ENCODE measurements at regions not wholly inside any gene's neighbourhood (a gene's known extent, or its start where the extent isn't known, plus 50 kb on each side); places are given as distances from the start of the nearest gene placed in this dataset.

- H3K27ac Mint-ChIP-seq: no peak overlapping the region
- no peak overlapping the region for H3K4me3 Mint-ChIP-seq
- ATAC-seq: no peak
Measured at GRCh38 chr2:226080334-226080733, 680.8 kb downstream of the NYAP2 start.

GRCh38 chr2:226079671-226080181, 680.2 kb downstream of the NYAP2 start:
- ATAC-seq (no peak), DNase-seq (no peak)
- Mint-ChIP-seq H3K36me3 (ENCODE audit: low read depth) (no peaks in the 10 kb centered on the region), H3K27ac (no peak overlapping the region), H3K4me3 (no peak overlapping the region), H3K27me3 (peaks cover 4% of the 10 kb centered on the region), H3K4me1 (no peaks in the 10 kb centered on the region)
- no peaks in the 10 kb centered on the region for H3K9me3 ChIP-seq (ENCODE audit: control insufficient read depth, low read length, poor library complexity, severe bottlenecking)

More at GRCh38 chr2:226080334-226080733, 680.8 kb downstream of the NYAP2 start:
- H3K27me3 Mint-ChIP-seq: peaks cover 4% of the 10 kb centered on the region
- no peaks in the 10 kb centered on the region for H3K4me1 Mint-ChIP-seq
- no peak for DNase-seq
- H3K9me3 ChIP-seq (ENCODE audit: control insufficient read depth, low read length, poor library complexity, severe bottlenecking): no peaks in the 10 kb centered on the region
- H3K36me3 Mint-ChIP-seq (ENCODE audit: low read depth): no peaks in the 10 kb centered on the region

- DNase-seq (no peak), ATAC-seq (no peak)
- no peaks in the 10 kb centered on the region for H3K9me3 ChIP-seq (ENCODE audit: control insufficient read depth, low read length, poor library complexity, severe bottlenecking)
- H3K4me3 Mint-ChIP-seq: no peak overlapping the region
- no peaks in the 10 kb centered on the region for H3K4me1 Mint-ChIP-seq
- H3K27me3 Mint-ChIP-seq: peaks cover 4% of the 10 kb centered on the region
- H3K36me3 Mint-ChIP-seq (ENCODE audit: low read depth): no peaks in the 10 kb centered on the region
- H3K27ac Mint-ChIP-seq: no peak overlapping the region
Measured at GRCh38 chr2:226079196-226079595, 679.7 kb downstream of the NYAP2 start.

- no peaks in the 10 kb centered on the region for H3K36me3 Mint-ChIP-seq (ENCODE audit: low read depth)
- peaks cover 4% of the 10 kb centered on the region for H3K27me3 Mint-ChIP-seq
- H3K9me3 ChIP-seq (ENCODE audit: control insufficient read depth, low read length, poor library complexity, severe bottlenecking): no peaks in the 10 kb centered on the region
- no peaks in the 10 kb centered on the region for H3K4me1 Mint-ChIP-seq
- ATAC-seq: no peak
- no peak overlapping the region for H3K27ac Mint-ChIP-seq
- no peak for DNase-seq
- no peak overlapping the region for H3K4me3 Mint-ChIP-seq
Measured at GRCh38 chr2:226078666-226079065, 679.2 kb downstream of the NYAP2 start.

GRCh38 chr2:226077841-226078240, 678.3 kb downstream of the NYAP2 start:
- no peaks in the 10 kb centered on the region for H3K36me3 Mint-ChIP-seq (ENCODE audit: low read depth)
- H3K4me3 Mint-ChIP-seq: no peak overlapping the region
- no peaks in the 10 kb centered on the region for H3K9me3 ChIP-seq (ENCODE audit: control insufficient read depth, low read length, poor library complexity, severe bottlenecking)
- DNase-seq: no peak
- peaks cover 4% of the 10 kb centered on the region for H3K27me3 Mint-ChIP-seq
- no peaks in the 10 kb centered on the region for H3K4me1 Mint-ChIP-seq
- ATAC-seq: no peak
- no peak overlapping the region for H3K27ac Mint-ChIP-seq

GRCh38 chr2:226077031-226077430, 677.5 kb downstream of the NYAP2 start:
- H3K4me1 Mint-ChIP-seq: no peaks in the 10 kb centered on the region
- ATAC-seq (no peak), DNase-seq (no peak)
- H3K4me3 Mint-ChIP-seq: no peak overlapping the region
- H3K27ac Mint-ChIP-seq: no peak overlapping the region
- no peaks in the 10 kb centered on the region for H3K9me3 ChIP-seq (ENCODE audit: control insufficient read depth, low read length, poor library complexity, severe bottlenecking)
- peaks cover 4% of the 10 kb centered on the region for H3K27me3 Mint-ChIP-seq
- H3K36me3 Mint-ChIP-seq (ENCODE audit: low read depth): no peaks in the 10 kb centered on the region

GRCh38 chr2:226076529-226076928, 677.0 kb downstream of the NYAP2 start:
- Mint-ChIP-seq H3K4me3 (no peak overlapping the region), H3K4me1 (no peaks in the 10 kb centered on the region), H3K27me3 (peaks cover 4% of the 10 kb centered on the region), H3K36me3 (ENCODE audit: low read depth) (no peaks in the 10 kb centered on the region), H3K27ac (no peak overlapping the region)
- DNase-seq: no peak
- ATAC-seq: no peak
- no peaks in the 10 kb centered on the region for H3K9me3 ChIP-seq (ENCODE audit: control insufficient read depth, low read length, poor library complexity, severe bottlenecking)

- no peak for DNase-seq
- H3K36me3 Mint-ChIP-seq (ENCODE audit: low read depth): peaks cover 4% of the 10 kb centered on the region
- H3K4me3 Mint-ChIP-seq: no peak overlapping the region
- H3K27me3 Mint-ChIP-seq: peaks cover 9% of the 10 kb centered on the region
- no peaks in the 10 kb centered on the region for H3K4me1 Mint-ChIP-seq
- no peak overlapping the region for H3K27ac Mint-ChIP-seq
- ATAC-seq: no peak
- H3K9me3 ChIP-seq (ENCODE audit: control insufficient read depth, low read length, poor library complexity, severe bottlenecking): no peaks in the 10 kb centered on the region
Measured at GRCh38 chr2:226074391-226074790, 674.9 kb downstream of the NYAP2 start.

GRCh38 chr2:226073496-226074160, 674.1 kb downstream of the NYAP2 start:
- peaks cover 6% of the 10 kb centered on the region for H3K27me3 Mint-ChIP-seq
- no peaks in the 10 kb centered on the region for H3K9me3 ChIP-seq (ENCODE audit: control insufficient read depth, low read length, poor library complexity, severe bottlenecking)
- no peaks in the 10 kb centered on the region for H3K4me1 Mint-ChIP-seq
- peaks cover 4% of the 10 kb centered on the region for H3K36me3 Mint-ChIP-seq (ENCODE audit: low read depth)
- H3K4me3 Mint-ChIP-seq: no peak overlapping the region
- DNase-seq: no peak
- no peak for ATAC-seq
- H3K27ac Mint-ChIP-seq: no peak overlapping the region

GRCh38 chr2:226066873-226067272, 667.4 kb downstream of the NYAP2 start:
- Mint-ChIP-seq H3K4me3 (no peak overlapping the region), H3K27ac (no peak overlapping the region), H3K36me3 (ENCODE audit: low read depth) (peaks cover 4% of the 10 kb centered on the region), H3K4me1 (no peaks in the 10 kb centered on the region), H3K27me3 (peaks cover 5% of the 10 kb centered on the region)
- DNase-seq: no peak
- ATAC-seq: no peak
- H3K9me3 ChIP-seq (ENCODE audit: control insufficient read depth, low read length, poor library complexity, severe bottlenecking): no peaks in the 10 kb centered on the region

GRCh38 chr2:226066391-226066790, 666.9 kb downstream of the NYAP2 start:
- no peaks in the 10 kb centered on the region for H3K4me1 Mint-ChIP-seq
- no peak overlapping the region for H3K27ac Mint-ChIP-seq

GRCh38 chr2:226064932-226065570, 665.5 kb downstream of the NYAP2 start:
- no peaks in the 10 kb centered on the region for H3K36me3 Mint-ChIP-seq (ENCODE audit: low read depth)
- H3K9me3 ChIP-seq (ENCODE audit: control insufficient read depth, low read length, poor library complexity, severe bottlenecking): no peaks in the 10 kb centered on the region
- ATAC-seq (no peak), DNase-seq (no peak)
- no peaks in the 10 kb centered on the region for H3K4me1 Mint-ChIP-seq
- no peaks in the 10 kb centered on the region for H3K27me3 Mint-ChIP-seq
- H3K4me3 Mint-ChIP-seq: no peak overlapping the region
- no peak overlapping the region for H3K27ac Mint-ChIP-seq

More at GRCh38 chr2:226066391-226066790, 666.9 kb downstream of the NYAP2 start:
- no peak overlapping the region for H3K4me3 Mint-ChIP-seq
- peaks cover 5% of the 10 kb centered on the region for H3K27me3 Mint-ChIP-seq
- H3K36me3 Mint-ChIP-seq (ENCODE audit: low read depth): peaks cover 4% of the 10 kb centered on the region
- ATAC-seq: no peak
- DNase-seq: no peak
- no peaks in the 10 kb centered on the region for H3K9me3 ChIP-seq (ENCODE audit: control insufficient read depth, low read length, poor library complexity, severe bottlenecking)

GRCh38 chr2:226063704-226064440, 664.4 kb downstream of the NYAP2 start:
- Mint-ChIP-seq H3K36me3 (ENCODE audit: low read depth) (no peaks in the 10 kb centered on the region), H3K4me1 (no peaks in the 10 kb centered on the region), H3K27ac (no peak overlapping the region), H3K4me3 (no peak overlapping the region), H3K27me3 (peaks cover 10% of the 10 kb centered on the region)
- no peaks in the 10 kb centered on the region for H3K9me3 ChIP-seq (ENCODE audit: control insufficient read depth, low read length, poor library complexity, severe bottlenecking)
- ATAC-seq (no peak), DNase-seq (no peak)
